ENCODE measurements at regions not wholly inside any gene's neighbourhood (a gene's known extent, or its start where the extent isn't known, plus 50 kb on each side); places are given as distances from the start of the nearest gene placed in this dataset.

DNA sequence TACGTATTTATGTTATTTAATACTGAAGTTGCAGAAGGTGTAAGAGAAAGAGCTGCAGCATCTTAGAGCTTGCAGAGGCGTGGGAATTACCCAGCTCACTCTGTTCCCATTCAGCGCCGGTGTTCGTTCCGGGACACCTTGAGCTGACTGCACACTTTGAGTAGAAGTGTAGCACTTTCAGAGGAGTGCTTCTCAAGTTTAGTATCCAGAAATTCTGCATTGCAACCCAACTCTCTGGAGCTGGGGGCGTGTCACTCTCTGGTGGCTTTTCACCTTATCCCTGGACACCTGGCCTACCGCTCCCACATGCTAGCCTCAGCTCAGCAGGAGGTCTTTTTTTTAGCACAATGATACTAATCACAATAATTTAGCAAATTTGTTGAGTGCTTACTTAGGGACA, 66.4 kb upstream of the SHH start:
- no peak for ATAC-seq

DNA sequence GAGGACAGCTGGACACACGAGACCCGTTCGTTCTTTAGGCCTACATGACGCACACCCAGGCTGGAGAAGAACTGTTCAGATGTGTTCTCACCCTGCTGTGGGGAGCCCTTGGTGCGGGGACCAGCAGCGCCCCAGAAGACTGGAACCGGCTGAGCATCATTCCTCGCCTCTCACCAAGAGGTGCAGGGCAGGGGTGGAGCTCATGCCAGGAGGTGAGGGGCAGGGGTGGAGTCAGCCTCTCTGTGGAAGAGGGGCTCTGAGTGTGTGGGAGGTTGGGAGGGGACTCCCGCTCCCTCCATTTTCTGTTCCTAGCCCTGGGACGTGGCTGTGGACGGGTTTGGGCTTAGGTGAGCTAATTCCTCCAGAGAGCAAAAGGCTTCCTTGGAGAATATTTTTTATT, 66.0 kb upstream of the SHH start:
- ATAC-seq, result no peak

DNA sequence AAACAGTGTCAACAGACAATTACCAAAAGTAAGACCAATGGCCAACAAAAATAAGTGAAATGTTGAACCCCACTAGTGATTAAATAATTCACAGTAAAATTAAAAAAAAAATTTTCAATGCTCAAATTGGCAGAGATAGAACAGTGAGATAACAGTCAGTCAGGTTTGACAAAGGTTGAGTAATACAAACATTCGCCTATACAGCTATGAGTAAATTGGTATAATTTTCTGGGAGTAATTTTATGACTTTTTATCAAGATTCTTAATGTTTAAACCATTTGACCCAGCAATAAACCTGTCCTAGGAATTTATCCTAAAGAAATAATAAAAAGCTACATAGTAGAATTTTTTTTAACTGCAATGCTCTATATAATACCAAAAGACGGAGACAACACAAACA, 64.9 kb upstream of the SHH start:
- no peak for ATAC-seq

DNA sequence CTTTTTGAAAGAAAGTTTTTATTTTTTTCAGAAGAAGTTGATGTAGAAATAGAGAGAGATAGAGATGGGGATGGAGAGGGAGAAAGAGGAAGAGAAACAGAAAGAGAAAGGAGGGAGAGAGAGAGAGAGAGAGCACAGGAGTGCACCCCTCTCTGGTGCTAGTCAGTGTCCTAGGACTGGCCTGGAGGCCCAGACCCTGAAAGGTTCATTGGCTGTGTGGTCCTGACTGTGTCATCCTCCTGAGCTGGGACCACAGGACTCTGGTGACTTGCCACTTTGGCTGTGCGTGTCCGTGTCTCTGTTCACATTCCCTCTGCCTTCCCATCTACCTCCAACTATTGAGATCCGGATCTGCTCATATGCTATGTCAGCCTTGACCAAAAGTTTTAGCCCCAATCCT, 62.1 kb upstream of the SHH start:
- ATAC-seq, result no peak

DNA sequence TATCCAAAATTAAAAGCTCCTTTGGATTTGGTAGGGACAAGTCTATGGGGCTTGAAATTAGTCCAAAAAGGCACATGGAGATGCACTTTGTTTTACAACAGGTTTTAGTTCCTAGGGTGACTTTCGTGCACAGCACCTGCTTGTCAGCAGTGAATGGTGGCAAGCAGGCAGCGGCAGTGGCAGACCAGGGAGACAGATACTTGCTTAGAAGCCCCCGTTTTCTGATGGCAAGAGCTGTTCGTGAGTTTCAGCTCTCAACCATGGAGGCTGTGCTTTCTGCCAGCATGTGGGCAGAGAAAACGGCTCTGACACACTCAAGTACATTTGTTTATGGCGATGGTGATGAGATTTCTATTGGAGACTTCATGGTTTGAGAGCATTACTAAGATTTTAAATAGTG, 61.7 kb upstream of the SHH start:
- ATAC-seq, result no peak

DNA sequence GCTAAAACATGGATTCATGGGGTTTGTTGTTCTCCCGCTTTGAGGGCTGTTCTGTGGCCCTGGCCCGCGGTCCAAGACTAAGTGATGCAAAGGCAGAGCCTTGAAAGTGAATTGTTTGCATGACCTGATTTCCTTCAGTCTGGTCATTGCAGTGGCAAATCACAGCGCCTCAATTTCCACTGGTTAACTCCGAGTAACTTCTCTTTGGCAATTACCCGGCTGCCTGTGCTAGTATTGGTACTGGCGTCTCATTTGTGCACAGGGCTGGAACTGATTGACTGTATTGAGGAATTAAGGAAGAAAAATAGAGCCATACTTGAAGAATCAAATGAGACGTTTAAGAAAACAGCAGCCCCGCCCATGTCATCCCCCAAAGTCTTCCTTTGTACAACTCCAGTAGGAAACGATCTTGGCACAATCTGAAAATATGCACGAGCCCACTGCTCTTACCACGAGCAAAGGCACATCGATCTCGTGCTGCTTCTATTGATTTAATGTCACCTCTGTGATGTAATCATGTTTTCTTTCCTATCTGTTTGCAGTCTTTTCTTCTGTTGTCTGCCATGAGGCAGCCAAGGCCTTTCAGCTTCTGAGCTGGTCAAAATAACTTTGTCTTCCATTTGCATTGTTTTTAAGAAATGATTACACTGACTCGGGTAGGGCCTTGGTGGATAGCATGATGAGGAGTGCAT, 60.6 kb upstream of the SHH start:
- ATAC-seq, result no peak

DNA sequence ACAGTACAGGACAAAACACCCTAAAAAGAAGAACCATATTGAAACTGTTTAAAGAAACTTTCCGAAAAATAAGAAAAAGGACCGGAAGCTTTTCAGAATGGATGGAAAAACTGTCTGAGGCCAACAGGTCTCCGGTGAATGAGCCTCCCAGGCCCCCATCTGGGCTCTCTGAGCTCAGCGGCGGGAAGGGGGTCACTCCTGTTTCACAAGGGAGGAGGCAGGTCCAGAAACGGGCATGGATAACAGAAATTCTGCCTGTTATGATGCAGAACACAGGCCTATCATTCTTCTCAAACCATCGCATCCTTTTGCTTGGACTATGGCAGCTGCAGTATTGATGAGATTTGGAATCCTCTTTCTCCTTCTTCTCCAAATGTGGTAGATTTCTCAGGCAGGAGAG, 58.9 kb upstream of the SHH start:
- no peak for ATAC-seq

DNA sequence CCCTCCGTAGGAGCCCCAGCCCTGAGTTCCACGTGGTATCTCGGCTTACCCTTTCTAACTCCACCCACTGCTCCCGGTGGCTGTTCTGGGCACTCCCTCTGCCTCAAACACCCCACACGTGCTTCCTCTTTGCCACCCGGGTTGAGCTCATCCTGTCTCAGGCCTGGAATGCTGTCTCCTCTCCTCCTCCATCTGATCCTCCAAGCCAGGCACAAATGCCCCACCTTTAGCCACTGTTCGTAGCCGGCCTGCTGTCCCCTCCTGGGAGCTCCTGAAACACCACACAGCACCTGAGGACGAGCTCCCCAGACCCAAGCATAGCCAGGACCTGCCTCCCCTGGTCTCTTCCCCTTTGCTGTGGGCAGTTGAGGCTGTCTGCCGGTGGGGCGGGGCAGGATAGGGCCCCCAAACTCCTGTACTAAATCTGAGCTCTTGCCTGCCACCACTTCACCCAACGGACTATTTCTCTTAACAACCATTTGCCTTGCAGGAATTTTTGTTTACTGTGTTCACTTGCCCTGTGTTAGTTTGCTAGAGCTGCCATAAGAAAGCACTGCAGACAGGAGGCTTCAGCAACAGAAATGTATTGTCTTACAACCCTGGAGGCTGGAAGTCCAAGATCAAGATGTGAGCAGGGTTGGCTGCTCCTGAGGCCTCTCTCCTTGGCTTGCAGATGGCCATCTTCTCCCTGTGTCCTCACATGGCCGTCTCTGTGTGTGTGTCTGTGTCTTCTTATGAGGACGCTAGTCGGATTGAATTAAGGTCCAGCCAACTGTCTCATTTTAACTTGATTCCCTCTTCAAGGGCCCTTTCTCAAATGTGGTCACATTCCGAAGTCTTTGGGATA, 58.3 kb upstream of the SHH start:
- no peak for ATAC-seq

DNA sequence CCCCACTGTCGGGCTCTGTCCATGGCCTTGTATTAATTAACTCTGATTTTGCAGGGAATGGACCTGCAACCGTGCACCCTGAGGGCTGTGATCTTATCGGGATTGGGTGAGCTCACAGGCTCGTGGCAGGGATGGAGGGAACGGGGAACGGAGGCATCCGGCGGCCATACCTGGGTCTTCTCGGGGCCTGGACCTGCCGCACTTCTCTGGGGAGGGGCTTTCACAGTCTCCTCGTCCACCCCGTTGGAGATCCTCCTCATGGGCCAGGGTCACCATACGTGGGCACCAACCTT, 57.5 kb upstream of the SHH start:
- ATAC-seq, result no peak

DNA sequence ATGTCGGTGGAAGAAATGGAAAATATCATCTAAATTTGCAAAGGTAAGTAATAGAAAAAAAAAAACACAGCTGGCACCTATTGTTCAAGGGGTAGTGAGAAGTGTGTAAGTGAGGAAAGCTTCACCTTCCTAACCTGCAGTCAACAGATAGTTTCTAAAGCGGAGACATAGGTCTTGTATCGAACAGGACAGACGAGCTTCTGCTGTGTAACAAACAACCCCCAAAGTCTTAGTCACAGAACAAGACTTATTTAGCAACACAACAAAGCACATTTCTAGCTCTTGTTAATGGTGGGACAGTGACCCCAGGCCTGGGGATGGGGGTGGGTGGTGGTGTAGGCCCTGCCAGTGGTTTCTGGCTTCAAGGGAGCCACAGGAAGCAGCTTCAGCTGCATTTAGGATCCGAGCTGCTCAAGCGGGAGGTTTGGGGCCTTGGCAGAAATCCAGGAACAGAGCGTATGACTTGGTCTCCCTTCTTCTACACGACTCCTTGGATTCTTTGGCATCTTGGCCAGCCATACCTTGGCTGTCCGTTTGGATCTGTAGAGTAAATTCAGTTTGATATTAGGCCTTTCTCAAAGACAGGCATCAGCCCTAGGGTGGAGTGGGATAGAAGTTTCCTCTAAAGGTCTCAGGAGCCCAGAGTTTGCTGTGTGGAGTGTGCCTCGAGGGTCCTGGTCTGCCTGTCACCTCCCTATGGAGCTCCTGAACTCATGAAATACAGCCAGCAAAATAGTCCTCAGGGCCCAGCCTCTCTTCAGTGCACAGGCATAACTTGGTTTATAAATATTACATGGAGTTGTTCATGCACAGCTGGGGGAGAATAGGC, 56.9 kb upstream of the SHH start:
- no peak for ATAC-seq

DNA sequence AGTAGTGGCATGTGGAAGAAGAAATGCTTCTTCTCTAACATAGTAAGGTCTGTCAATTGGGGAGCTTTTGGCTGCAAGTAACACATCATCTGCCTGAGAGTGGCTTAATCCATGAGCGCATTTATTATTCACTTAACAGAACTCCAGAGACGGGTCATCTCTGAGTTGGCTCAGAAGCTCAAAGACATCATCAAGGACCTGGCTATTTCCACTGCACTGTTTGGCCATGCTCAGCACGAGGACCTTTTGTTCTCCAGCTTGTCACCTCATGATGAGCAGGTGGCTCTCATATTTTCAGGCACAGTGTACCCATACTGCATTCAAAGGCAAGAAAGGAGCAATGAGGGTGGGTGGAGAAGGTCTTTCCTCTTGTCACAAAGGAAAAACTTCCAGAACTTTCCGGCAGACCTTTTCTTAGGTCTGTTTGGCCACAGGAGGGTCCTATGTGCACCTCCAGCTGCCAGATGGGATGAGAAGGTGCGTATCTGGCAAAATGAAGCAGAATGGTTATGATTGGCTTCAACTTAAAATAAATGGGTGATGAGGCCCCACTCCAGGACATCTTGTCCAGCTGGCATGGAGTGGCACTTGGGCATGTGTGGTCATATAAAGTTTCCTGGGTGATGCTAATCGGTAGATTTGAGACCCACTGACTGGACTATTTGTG, 55.6 kb upstream of the SHH start:
- no peak for ATAC-seq

DNA sequence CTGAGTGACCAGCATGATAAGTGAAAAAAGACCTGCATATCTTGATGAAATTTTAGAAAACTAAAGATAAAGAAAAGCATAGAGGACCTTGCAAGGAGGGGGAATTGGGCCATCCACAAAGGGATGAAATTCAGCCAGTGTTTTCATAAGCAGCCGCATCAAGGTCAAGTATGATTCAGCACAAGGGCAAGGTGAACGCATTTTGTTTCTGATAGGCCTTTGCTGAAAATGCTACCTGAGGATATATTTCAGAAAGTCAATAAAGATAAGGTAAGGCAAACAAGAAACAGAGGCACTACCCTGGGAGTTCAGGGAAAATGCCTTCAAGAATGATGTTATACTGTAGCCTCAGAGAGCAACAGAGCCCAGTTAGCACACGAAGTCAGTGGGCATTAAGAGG, 55.0 kb upstream of the SHH start:
- ATAC-seq, result no peak

DNA sequence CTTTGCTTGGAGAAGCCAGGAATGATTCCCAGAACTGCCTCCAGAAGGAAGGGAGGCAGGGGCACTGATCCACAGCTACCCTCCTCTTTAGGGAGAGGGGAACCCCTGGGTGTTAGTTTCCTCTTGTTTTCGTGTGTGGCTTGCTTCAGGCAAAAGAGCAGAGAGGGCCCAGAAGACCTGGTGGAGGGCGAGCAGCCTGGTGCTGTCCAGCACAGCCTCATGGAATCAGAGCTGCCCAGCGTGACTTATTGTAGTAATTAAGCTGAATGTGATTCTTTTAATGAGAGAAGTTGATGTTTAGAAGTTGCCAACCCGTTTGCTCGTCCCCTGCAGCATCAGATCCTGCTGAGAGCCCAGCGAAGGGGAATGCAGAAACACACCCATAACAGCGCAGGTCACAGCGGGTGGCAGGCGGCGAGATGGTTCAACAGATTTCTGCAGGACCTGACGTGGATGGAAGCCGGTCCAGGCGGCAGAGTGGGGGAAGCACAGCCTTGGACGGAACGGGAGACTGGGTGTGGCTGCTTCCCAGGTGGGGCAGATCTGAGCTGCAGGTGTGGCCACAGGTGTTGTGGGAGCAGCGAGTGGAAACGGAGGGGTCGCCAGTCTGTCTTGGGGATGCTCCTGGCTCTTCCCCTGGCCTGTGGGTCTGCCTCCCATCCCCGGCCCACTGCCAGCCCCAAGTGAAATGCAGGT, 53.7 kb upstream of the SHH start:
- ATAC-seq, result no peak

DNA sequence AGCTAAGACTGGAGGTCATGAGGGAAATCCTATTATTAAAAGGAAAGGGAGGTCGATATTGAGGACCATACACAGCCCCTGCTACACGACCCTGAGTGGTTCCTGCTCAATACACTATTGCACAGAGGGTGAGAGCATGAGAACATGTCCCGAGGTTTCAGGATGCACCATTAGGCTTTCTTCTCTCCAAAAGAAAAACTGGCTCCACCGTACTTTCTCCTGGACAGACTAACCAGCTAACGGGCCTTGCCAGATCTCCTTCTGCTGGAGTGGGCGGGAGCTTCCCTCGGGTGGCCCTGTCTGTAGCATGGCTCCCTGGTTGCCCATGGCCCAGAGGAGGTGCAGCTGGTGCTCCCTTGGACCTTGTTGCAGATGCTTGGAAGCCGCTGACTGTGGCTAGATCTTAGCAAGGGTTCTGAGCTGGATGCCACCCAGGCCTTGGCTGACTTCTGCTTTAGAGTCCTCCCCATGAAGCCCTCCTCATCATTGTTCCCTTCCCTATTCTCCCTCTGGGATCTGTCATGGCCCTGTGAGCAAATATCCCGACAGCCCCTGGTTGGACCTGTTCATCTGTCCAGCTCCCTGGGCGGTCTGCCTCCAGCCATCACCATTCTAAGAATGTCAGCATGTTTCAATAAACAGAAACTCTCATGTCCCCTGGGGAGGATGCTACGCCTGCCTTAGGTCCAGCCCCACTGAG, 52.9 kb upstream of the SHH start:
- ATAC-seq, result no peak

DNA sequence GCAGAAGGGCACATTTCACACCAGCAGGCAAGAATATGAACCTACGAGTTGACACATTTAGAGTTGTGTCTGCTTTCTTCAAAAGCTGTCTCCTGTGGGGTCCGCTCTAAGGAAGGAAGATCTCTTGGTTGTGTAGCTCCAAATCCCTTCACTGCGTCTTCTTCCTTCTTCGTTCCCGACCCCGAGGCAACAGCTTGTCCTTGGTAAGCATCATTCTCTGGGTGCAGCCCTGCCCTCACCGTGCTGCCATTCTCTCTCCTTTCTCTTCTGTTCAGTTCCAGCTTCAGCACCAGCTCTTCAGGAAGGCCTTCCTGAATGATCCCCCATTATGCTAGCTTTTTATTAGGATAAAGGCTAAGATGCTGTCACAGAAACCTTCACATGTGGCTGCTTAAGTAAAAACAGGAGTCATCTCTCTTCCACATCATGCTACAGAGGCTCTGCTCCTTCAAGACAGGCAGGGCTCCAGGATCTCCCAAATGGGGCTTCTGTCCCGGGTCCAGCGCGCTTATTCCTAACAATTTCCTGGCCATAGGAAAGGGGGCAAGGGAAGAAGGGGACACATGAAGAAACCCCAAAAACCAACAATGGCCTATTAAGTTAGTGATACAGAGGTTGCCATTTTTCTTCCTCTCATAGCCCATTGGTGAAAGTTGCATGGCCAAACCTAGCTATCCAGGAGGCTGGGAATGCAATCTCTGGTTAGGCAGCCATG, 52.2 kb upstream of the SHH start:
- no peak for ATAC-seq

DNA sequence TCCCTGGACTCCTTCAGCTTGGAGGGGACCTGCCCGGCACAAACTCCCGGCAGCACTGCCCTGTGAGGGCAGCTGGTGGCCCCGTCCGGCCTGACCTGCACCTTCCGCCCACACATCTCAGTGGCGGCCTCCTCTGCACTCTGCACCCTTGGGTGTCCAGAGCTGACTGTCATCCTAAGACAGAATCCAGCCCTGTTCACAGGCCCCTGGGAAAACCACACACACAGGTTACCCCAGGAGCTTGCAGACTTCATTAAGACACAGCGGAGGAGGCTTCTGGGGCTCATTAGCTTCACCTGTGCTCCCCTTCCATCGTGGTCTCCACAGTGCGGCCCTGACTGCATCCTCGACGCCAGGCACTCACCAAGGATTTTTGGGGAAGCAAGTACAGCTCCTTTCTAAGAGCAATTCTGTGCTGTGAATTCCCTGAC, 51.5 kb upstream of the SHH start:
- no peak for ATAC-seq

DNA sequence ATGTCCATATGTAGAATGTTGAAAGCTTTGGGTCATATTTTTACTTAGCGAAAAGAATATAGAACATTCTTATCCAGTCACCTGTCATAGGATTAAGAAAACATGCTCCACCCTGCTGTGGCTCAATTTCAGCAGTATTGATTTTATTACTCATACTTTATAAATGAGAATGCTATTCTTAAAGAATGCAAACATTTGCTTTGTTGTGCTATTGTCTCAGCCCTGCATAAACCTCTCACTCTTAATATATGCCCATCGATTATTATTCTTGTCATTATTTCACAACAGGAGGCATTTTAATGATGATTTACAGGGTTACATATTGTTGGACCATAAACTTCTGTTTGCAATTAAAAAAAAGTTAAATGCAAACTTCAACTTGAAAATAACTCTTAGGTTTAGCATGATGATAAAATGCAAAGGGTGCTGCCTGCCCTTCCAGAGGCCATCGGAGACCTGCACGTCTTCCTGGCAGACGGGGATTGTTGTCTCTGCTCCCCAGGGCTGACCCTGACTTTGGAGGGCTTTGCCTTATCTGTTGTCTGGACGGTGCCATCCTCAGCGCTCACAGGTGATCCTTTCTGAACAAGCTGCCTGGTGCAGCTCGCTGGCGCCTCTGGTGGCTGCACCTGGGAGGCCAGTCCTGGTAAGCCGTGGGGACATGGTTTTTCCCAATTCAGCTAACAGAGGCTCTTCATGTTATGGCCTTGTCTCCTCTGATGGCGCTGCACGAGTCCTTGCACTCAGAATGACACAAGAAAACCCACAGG, 50.0 kb upstream of the SHH start:
- peak; percentile 54 for ATAC-seq

All from esophagus mucosa (tissue), 1 donor.